ENCODE measurements at regions not wholly inside any gene's neighbourhood (a gene's known extent, or its start where the extent isn't known, plus 50 kb on each side); places are given as distances from the start of the nearest gene placed in this dataset.
"Not testable (repeated sequence)": the region's sequence is repeated elsewhere in the genome, so short reads cannot be mapped to it uniquely, and the experiment has no call there.

DNA sequence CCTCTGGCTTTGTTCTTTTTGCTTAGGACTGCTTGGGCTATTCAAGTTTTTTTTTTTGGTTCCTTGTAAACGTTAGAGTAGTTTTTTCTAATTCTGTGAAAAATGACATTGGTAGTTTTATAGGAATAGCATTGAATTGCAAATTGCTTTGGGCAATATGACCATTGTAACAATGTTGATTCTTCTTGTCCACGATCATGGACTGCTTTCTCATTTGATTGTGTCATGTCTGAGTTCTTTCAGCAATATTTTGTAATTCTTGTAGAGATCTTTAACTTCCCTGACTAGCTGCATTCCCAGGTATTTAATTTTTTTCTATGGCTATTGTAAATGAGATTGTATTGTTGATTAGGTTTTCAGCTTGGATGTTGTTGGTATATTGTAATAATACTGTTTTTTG lies 286.2 kb upstream of the C1QTNF3 start:
- not testable (repeated sequence) for DNase-seq (ENCODE audit: low spot score)

GRCh38 chr5:34329611-34330108 lies 286.6 kb upstream of the C1QTNF3 start:
- not testable (repeated sequence) for DNase-seq (ENCODE audit: low spot score)

GRCh38 chr5:34331928-34332454 lies 289.0 kb upstream of the C1QTNF3 start:
- DNase-seq (ENCODE audit: low spot score) = not testable (repeated sequence)

- DNase-seq (ENCODE audit: low spot score) = not testable (repeated sequence)
Measured at GRCh38 chr5:34339408-34340001, 296.5 kb upstream of the C1QTNF3 start.

DNA sequence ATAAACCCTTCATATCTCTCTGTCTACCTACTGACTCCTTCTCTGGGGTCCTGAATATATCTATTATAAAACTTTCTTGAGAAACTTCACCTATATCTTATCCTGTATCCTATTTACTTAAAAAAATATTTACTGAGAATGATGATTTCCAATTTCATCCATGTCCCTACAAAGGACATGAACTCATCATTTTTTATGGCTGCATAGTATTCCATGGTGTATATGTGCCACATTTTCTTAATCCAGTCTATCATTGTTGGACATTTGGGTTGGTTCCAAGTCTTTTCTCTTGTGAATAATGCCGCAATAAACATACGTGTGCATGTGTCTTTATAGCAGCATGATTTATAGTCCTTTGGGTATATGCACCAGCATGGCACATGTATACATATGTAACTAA lies 301.7 kb upstream of the RAI14 start:
- DNase-seq (ENCODE audit: low spot score) = not testable (repeated sequence)

DNA sequence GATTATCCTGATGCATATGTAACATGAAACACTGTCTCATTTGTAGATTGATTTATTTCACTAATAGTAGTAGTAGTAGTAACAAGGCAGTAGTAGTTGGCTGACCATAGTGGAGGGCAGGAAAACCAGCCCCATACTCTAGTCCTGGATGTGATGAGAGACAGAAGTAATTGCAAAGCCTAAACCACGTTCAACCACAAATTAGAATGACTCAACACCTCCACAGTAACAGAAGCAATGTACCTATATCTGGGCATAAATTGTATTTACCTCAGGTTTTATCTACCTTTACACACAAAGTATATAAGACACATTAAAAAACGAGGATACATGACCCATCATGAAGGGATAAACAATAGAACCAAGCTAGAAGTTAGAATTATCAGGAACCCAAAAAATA lies 284.7 kb upstream of the RAI14 start:
- not testable (repeated sequence) for DNase-seq (ENCODE audit: low spot score)

- not testable (repeated sequence) for DNase-seq (ENCODE audit: low spot score)
Measured at GRCh38 chr5:34371817-34372216, 284.3 kb upstream of the RAI14 start.

- DNase-seq (ENCODE audit: low spot score) = not testable (repeated sequence)
Measured at GRCh38 chr5:34372739-34373138, 283.4 kb upstream of the RAI14 start.

DNA sequence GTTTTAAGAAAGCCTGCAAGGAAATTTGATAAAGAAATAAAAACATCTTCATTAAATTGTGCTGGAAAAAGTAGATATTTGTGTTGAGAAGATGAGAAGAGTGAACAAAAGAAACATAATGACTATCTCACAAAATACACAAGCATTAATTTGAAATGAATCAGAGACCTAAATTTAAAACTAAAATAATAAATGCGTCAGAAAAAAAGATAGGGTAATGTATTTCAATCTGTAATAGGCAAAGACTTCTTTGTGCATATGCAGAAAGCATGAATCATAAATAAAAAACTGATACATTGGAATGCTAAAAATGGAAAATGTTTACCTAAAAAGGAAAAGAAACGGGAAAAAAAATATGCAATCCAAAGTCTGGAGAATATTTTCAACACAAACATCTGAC lies 278.5 kb upstream of the RAI14 start:
- not testable (repeated sequence) for DNase-seq (ENCODE audit: low spot score)

DNA sequence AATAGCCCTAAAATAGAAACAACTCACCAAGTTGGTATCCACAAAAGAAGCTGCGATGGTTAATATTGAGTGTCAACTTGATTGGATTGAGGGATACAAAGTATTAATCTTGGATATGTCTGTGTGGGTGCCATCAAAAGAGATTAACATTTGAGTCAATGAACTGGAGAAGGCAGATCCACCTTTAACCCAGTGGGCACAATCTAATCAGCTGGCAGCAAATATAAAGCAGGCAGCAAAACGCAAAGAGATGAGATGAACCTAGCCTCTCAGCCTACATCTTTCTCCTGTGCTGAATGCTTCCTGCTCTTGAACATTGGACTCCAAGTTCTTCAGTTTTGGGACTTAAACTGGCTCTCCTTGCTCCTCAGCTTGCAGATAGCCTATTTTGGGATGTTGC lies 277.6 kb upstream of the RAI14 start:
- DNase-seq (ENCODE audit: low spot score) = not testable (repeated sequence)

DNA sequence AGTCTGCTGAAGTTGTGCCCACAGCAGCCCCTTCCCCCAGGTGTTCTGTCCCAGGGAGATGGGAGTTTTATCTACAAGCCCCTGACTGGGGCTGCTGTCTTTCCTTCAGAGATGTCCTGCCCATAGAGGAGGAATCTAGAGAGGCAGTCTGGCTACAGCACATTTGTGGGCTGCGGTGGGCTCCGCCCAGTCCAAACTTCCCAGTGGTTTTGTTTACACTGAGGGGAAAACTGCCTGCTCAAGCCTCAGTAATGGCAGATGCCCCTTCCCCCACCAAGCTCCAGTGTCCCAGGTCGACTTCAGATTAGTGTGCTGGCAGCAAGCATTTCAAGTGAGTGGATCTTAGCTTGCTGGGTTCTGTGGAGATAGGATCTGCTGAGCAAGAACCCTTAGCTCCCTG lies 267.4 kb upstream of the RAI14 start:
- DNase-seq (ENCODE audit: low spot score) = not testable (repeated sequence)

GRCh38 chr5:34409373-34409772 lies 246.8 kb upstream of the RAI14 start:
- no peak for DNase-seq (ENCODE audit: low spot score)

DNA sequence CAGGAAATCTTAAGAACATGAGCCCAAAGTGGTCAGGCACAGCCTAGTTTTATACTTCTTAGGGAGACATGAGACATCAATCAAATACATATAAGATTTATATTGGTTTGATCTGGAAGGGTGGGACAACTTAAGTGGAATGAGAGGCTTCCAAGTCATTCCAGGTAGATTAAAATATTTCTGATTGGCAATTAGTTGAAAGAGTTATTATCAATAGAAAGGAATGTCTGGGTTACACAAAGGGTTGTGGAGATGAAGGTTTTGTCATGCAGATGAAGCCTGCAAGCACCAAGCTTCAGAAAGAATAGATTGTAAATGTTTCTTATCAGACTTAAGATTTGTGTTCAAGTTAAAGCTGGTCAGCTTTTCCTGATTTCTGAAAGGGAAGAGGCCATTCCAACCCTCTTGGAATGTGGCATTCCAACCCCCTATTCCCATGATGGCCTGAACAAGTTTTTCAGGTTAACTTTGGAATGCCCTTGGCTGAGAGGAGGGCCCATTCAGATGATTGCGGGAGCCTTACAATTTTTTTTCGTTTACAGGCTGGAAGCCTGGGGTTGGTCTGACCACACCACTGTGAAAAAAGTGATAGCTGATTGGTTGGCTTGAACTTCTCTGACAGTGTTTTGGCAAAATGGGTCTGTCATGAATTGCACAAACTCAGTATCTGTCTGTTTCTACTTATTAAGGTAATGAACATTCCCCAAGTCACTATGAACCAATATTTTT lies 245.6 kb upstream of the RAI14 start:
- no peak for DNase-seq (ENCODE audit: low spot score)

DNA sequence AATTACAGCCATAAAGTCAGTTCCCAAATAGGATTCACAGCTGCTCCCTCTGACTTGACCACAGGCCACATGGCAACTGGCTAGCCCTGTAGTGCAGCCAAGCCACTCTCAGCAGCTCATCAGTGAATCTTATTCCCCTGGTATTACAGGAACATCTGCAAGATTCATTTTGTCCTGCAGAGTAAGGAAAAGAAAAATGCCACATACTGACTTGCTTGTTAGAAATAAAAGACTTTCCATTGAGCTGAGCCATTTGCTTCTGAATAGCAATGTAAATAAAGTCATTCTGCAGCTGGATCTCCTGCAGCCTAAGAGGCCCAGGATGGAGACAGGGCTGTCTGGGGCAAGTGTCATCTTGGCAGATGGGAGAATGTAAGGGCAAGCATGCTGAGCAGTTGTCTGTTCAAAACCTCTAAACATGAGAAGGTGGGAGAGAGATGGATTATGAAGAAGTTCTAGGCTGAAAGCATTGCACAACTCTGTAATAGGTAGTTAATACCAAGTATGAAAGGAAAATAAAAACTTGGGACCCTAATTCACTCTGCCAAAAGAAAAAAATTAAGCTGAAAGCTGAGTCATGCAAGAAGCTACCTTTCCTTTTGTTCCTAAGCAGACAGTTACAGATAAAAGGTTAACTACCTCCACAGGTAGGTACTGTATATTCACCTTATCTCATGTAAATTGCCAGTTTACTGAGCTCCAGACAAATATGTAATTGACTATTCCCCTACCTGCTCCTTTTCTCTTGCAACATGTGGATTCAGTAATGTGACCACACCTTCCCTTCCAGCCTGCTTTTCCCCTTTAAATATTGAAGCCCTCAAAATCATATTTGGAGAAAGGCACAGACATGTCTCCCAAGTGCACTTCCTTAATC lies 244.4 kb upstream of the RAI14 start:
- no peak for DNase-seq (ENCODE audit: low spot score)

DNA sequence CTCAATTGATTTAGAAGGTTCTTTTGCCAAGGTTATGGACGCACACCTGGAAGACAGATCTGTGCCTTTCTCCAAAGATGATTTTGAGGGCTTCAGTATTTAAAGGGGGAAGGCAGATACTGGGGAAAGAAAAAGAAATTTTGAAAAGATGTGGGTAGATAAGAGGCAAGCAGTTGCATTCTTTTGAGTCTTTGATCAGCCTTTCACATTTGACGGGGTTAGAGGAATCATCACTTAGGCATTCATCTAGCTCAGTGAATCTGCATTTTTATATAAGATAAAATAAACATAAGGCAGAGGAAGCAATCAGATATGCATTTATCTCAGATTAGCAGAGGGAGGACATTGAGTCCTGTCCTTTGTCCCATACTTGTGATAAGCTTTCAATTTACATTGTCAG lies 243.4 kb upstream of the RAI14 start:
- no peak for DNase-seq (ENCODE audit: low spot score)

- no peak for DNase-seq (ENCODE audit: low spot score)
Measured at GRCh38 chr5:34415559-34416198, 240.4 kb upstream of the RAI14 start.

- DNase-seq (ENCODE audit: low spot score) = no peak
Measured at GRCh38 chr5:34416501-34417008, 239.6 kb upstream of the RAI14 start.

DNA sequence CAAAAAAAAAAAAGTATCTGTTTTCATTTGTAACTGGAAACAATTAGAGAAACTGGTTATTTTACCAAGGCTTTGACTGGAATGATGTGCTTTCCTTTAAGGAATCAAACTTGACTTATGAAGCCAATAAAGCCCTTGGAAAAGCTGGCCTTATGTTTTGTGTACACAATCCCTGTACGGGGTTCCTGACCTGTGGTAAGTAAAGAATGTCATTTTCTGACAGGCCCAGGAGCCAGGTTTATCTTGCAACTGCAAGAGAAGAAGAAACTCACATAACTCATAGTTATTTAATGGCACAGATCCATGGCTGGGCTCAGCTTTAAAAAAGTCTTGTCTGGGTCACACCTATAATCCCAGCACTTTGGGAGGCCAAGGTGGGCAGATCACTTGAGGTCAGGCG lies 235.9 kb upstream of the RAI14 start:
- not testable (repeated sequence) for DNase-seq (ENCODE audit: low spot score)

GRCh38 chr5:34436761-34437501 lies 219.2 kb upstream of the RAI14 start:
- DNase-seq (ENCODE audit: low spot score) = no peak

DNA sequence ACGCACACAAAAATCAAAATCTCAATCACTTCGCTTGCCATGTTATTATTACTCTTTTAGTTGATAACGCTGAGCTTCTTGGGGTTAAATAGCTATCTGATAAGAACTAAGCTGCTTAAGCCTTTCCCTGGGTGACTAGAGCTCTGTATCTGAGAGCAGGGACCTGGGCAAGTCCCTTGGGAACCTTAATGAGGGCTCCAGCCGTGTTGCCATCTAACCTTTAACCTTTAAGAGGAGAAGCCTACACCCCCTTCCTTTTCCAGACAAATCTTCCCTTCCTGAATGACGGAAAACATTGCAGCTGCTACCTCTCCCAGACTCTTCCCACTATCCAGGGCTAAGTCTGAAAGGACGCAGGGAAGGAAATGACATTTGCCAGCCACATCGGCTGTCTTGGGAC lies 216.5 kb upstream of the RAI14 start:
- DNase-seq (ENCODE audit: low spot score) = no peak

DNA sequence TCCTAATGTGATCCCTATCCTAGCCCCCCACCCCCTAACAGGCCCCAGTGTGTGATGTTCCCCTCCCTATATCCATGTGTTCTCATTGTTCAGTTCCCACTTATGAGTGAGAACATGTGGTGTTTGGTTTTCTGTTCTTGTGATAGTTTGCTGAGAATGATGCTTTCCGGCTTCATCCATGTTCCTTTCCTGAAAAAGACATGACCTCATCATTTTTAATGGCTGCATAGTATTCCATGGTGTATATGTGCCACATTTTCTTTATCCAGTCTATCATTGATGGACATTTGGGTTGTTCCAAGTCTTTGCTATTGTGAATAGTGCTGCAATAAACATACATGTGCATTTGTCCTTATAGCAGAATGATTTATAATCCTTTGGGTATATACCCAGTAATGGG lies 214.4 kb upstream of the RAI14 start:
- DNase-seq (ENCODE audit: low spot score) = not testable (repeated sequence)
